ENCODE measurements at regions not wholly inside any gene's neighbourhood (a gene's known extent, or its start where the extent isn't known, plus 50 kb on each side); places are given as distances from the start of the nearest gene placed in this dataset.

- no peak overlapping the region for H3K27ac ChIP-seq
- TF ChIP-seq CTCF (IDR thresholded peaks at IDR 0.05) = no peak
- no peak for TF ChIP-seq ZFX (IDR thresholded peaks at IDR 0.05; ENCODE audit: borderline replicate concordance)
Observed at GRCh38 chr3:164236851-164237250, 841.4 kb downstream of the SI start.

- H3K27ac ChIP-seq = no peak overlapping the region
Observed at GRCh38 chr3:164235289-164236028, 842.8 kb downstream of the SI start.

GRCh38 chr3:164233951-164234350 lies 844.3 kb downstream of the SI start:
- no peak overlapping the region for H3K27ac ChIP-seq
- no peak for TF ChIP-seq ZFX (IDR thresholded peaks at IDR 0.05; ENCODE audit: borderline replicate concordance)
- no peak for TF ChIP-seq CTCF (IDR thresholded peaks at IDR 0.05)

More at GRCh38 chr3:164235289-164236028, 842.8 kb downstream of the SI start:
- TF ChIP-seq ZFX (IDR thresholded peaks at IDR 0.05; ENCODE audit: borderline replicate concordance) (no peak), CTCF (IDR thresholded peaks at IDR 0.05) (no peak)

- TF ChIP-seq CTCF (IDR thresholded peaks at IDR 0.05) (no peak), ZFX (IDR thresholded peaks at IDR 0.05; ENCODE audit: borderline replicate concordance) (no peak)
- no peak overlapping the region for H3K27ac ChIP-seq
Observed at GRCh38 chr3:164231718-164232117, 846.6 kb downstream of the SI start.

GRCh38 chr3:164230385-164231094 lies 847.8 kb downstream of the SI start:
- TF ChIP-seq ZFX (IDR thresholded peaks at IDR 0.05; ENCODE audit: borderline replicate concordance) (no peak), CTCF (IDR thresholded peaks at IDR 0.05) (no peak)
- H3K27ac ChIP-seq = no peak overlapping the region

- H3K27ac ChIP-seq = no peak overlapping the region
- TF ChIP-seq ZFX (IDR thresholded peaks at IDR 0.05; ENCODE audit: borderline replicate concordance) (no peak), CTCF (IDR thresholded peaks at IDR 0.05) (no peak)
Observed at GRCh38 chr3:164224126-164224525, 854.2 kb downstream of the SI start.

- no peak for TF ChIP-seq ZFX (IDR thresholded peaks at IDR 0.05; ENCODE audit: borderline replicate concordance)
- TF ChIP-seq CTCF (IDR thresholded peaks at IDR 0.05) = no peak
- H3K27ac ChIP-seq = no peak overlapping the region
Observed at GRCh38 chr3:164222197-164222596, 856.1 kb downstream of the SI start.
